DOHH2 (cell line): ENCODE measurements at regions not wholly inside any gene's neighbourhood (a gene's known extent, or its start where the extent isn't known, plus 50 kb on each side); places are given as distances from the start of the nearest gene placed in this dataset.

Experiments used
- CTCF ChIP-seq: fragments of 200-600 bp; sonication (generic); IDR thresholded peaks from one replicate; pipeline ENCODE4 v1.5.1; 2014; ENCODE audit warnings: antibody characterized with exemption, mild to moderate bottlenecking, low read depth, low read length; ENCODE audit not compliant: poor library complexity, severe bottlenecking
- EZH2phosphoT487 ChIP-seq: fragments of 200-600 bp; sonication (generic); IDR thresholded peaks from 2 replicates; pipeline ENCODE4 v1.6.1; 2017; ENCODE audit warnings: borderline replicate concordance, mild to moderate bottlenecking, antibody characterized with exemption, low read length, moderate library complexity, mixed read lengths

DNA sequence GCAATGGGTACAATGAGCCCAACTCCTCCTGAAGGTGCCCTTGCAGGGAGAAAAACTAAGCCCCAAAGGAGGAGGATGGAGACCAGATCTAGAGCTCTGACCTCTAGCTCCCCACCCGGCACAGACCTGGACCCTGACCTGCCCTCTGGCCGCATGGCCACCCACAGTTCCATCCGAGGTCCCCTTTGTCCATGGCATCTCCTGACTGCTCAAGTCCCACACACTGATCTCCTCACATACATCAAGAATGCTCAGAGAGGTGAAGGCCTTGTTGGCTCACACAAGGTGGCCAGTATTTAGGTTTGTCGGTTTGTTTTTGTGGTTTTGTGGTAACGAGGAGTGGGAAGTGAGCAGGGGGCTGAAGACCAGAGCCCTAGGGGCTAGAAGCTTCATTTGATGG, 423.5 kb upstream of the B3GAT1 start:
- TF ChIP-seq CTCF (no peak), EZH2phosphoT487 (no peak)
